Chondrocyte (in vitro differentiated cells): ENCODE measurements at regions not wholly inside any gene's neighbourhood (a gene's known extent, or its start where the extent isn't known, plus 50 kb on each side); places are given as distances from the start of the nearest gene placed in this dataset.

Experiments
- DNase-seq: peaks from one replicate; pipeline ENCODE4 v3.0.0; 2021; ENCODE audit warnings: mixed read lengths, low spot score
- H3K27ac Mint-ChIP-seq: one replicate; pipeline ENCODE4 v1.8.0; 2021; ENCODE audit warnings: mild to moderate bottlenecking, moderate library complexity, mixed read lengths; ENCODE audit not compliant: unreplicated experiment
- H3K27me3 Mint-ChIP-seq: 2 replicates; pipeline ENCODE4 v1.8.0; 2021; ENCODE audit warnings: low read depth, mixed read lengths
- H3K36me3 Mint-ChIP-seq: 2 replicates; pipeline ENCODE4 v1.8.0; 2021; ENCODE audit warnings: low read depth, mixed read lengths
- H3K4me1 Mint-ChIP-seq: 2 replicates; pipeline ENCODE4 v1.8.0; 2021; ENCODE audit warnings: low read depth, mild to moderate bottlenecking, mixed read lengths
- H3K4me3 Mint-ChIP-seq: one replicate; pipeline ENCODE4 v1.8.0; 2021; ENCODE audit warnings: mild to moderate bottlenecking, moderate library complexity, mixed read lengths; ENCODE audit not compliant: unreplicated experiment
- H3K9me3 Mint-ChIP-seq: 2 replicates; pipeline ENCODE4 v1.8.0; 2021; ENCODE audit warnings: low read depth, mixed read lengths
- CTCF ChIP-seq: fragments of 200-600 bp; sonication (generic); IDR thresholded peaks from 2 replicates; pipeline ENCODE4 v1.5.0; 2021; ENCODE audit warnings: antibody characterized with exemption, mild to moderate bottlenecking, moderate library complexity

GRCh38 chr12:127628645-127629044 lies 638.3 kb upstream of the TMEM132C start:
- Mint-ChIP-seq H3K4me1 (peaks cover 29% of the 10 kb centered on the region), H3K36me3 (no peaks in the 10 kb centered on the region), H3K4me3 (no peak overlapping the region), H3K9me3 (no peaks in the 10 kb centered on the region), H3K27me3 (no peaks in the 10 kb centered on the region), H3K27ac (no peak overlapping the region)
- TF ChIP-seq CTCF: no peak
- DNase-seq: no peak

GRCh38 chr12:127629066-127629820 lies 637.7 kb upstream of the TMEM132C start:
- no peak overlapping the region for H3K27ac Mint-ChIP-seq
- no peaks in the 10 kb centered on the region for H3K9me3 Mint-ChIP-seq
- TF ChIP-seq CTCF: no peak
- no peaks in the 10 kb centered on the region for H3K27me3 Mint-ChIP-seq
- DNase-seq: no peak
- peaks cover 29% of the 10 kb centered on the region for H3K4me1 Mint-ChIP-seq
- H3K36me3 Mint-ChIP-seq: no peaks in the 10 kb centered on the region
- H3K4me3 Mint-ChIP-seq: no peak overlapping the region

DNA sequence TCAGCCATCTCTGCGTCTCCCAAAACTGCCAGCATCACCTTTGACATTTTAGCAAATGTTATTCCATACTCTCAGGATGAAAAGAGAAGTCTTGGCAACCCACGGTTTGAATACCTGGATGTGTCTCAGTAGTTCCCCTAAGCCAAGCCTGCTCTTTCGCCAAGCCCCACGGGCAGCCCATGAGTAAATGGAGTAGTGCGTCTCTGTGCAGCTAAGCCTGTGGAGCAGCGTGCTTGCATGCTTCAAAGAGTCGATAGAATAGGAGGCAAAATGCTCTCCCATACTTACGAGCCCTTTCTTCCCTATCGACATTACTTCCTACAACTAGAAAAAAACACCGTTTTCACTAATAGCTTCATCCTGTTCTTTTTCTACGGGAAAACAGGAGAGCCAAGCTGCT lies 634.5 kb upstream of the TMEM132C start:
- H3K4me3 Mint-ChIP-seq: no peak overlapping the region
- H3K27ac Mint-ChIP-seq: no peak overlapping the region
- no peaks in the 10 kb centered on the region for H3K36me3 Mint-ChIP-seq
- no peak for TF ChIP-seq CTCF
- no peaks in the 10 kb centered on the region for H3K27me3 Mint-ChIP-seq
- no peak for DNase-seq
- H3K9me3 Mint-ChIP-seq: peaks cover 8% of the 10 kb centered on the region
- H3K4me1 Mint-ChIP-seq: peaks cover 35% of the 10 kb centered on the region

DNA sequence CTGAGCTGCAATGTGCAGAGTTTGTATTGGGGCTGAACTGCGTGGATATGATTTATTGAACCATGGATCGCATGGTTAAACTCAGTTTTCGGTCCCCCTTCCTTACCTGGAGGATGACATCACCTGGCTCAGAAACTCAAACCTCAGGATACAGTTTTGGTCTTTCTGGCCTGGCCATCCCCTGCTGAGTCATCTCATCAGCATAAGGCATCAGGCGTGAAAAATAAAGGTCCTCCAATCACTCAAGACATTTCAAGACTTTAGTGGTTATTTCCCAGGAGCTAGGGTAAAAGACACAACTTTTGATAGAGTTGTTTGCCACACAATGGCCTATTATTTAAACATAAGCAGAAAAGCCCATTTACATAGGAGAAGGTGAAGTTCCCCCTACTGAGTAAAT lies 631.1 kb upstream of the TMEM132C start:
- DNase-seq: no peak
- TF ChIP-seq CTCF: no peak
- Mint-ChIP-seq H3K4me3 (no peak overlapping the region), H3K27me3 (no peaks in the 10 kb centered on the region), H3K36me3 (no peaks in the 10 kb centered on the region), H3K4me1 (peaks cover 37% of the 10 kb centered on the region), H3K9me3 (peaks cover 8% of the 10 kb centered on the region), H3K27ac (no peak overlapping the region)

DNA sequence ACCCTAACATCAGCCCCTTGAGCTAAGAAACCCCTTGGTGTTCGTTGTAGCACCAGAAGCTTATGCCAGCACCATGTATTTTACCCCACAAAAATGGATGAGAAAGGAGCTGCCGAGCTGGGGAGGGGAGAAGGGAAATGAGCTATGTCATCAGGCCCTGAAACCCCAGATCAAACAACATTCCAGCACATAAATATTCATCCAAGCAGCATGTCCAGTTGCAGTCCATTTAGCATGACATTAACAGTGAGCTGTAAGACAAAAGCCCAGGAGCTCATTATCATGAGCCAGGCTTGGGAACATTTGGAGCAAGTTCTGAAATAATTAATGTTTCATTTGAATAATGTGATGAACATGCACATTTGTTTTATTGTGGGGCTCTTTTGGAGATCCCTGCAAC lies 630.1 kb upstream of the TMEM132C start:
- peaks cover 8% of the 10 kb centered on the region for H3K9me3 Mint-ChIP-seq
- no peaks in the 10 kb centered on the region for H3K36me3 Mint-ChIP-seq
- no peak for TF ChIP-seq CTCF
- H3K27me3 Mint-ChIP-seq: no peaks in the 10 kb centered on the region
- no peak overlapping the region for H3K4me3 Mint-ChIP-seq
- peaks cover 27% of the 10 kb centered on the region for H3K4me1 Mint-ChIP-seq
- no peak overlapping the region for H3K27ac Mint-ChIP-seq
- no peak for DNase-seq
